ENCODE measurements at regions not wholly inside any gene's neighbourhood (a gene's known extent, or its start where the extent isn't known, plus 50 kb on each side); places are given as distances from the start of the nearest gene placed in this dataset.

- DNase-seq: no peak
Observed at GRCh38 chr13:37925878-37926473, 56.4 kb upstream of the TRPC4 start.

GRCh38 chr13:37923236-37923635 is 53.7 kb upstream of the TRPC4 start:
- no peak for DNase-seq

- DNase-seq: no peak
Observed at GRCh38 chr13:37919329-37919880, 49.8 kb upstream of the TRPC4 start.
